GM18909 (cell line): ENCODE measurements at regions not wholly inside any gene's neighbourhood (a gene's known extent, or its start where the extent isn't known, plus 50 kb on each side); places are given as distances from the start of the nearest gene placed in this dataset.

Source experiments
- ATAC-seq: cut with Tn5 transposase; IDR thresholded peaks from one replicate; pipeline ENCODE4 v1.9.1; 2021; ENCODE audit warnings: mild to moderate bottlenecking; ENCODE audit not compliant: unreplicated experiment, poor library complexity

- ATAC-seq, result no peak
These were observed 973.1 kb downstream of the TMEM182 start for GRCh38 chr2:103734911-103735310.

DNA sequence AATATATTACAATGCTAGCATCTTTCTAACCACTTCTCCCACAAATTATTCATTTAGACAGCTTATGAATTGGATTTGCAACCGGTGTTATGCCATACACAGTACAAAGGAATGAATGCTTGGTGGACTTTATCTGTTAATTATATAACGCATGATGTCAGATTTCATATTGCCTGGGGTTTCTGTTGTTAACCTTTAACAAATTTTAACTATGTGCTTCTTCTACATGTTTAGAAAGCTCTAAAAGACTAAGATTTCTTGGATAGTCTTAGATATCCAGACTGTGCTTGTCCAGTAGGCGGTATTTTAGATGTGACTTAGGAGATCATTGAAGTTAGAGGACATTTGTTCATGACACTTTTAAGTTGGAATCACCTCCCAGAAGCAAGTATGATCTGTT is 976.3 kb downstream of the TMEM182 start:
- ATAC-seq, result no peak

DNA sequence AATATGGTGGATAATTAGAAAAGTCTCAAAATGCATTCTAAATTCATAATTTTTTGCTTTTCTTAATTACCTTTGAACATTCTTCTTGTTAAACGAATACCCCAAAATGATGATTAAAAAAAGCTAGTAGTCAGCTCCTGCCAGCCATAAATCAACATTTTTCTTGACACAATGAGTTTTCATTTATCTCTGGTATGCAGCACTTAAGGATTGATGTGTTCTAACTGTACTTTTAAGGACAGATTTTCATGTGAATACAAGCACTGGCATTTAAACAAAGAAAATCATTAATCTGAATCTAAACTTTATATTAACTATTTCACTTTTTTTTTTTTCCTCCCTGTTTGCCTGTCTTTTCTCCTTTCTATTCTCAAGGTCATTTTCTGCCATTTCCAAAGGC is 976.8 kb downstream of the TMEM182 start:
- ATAC-seq, result no peak

DNA sequence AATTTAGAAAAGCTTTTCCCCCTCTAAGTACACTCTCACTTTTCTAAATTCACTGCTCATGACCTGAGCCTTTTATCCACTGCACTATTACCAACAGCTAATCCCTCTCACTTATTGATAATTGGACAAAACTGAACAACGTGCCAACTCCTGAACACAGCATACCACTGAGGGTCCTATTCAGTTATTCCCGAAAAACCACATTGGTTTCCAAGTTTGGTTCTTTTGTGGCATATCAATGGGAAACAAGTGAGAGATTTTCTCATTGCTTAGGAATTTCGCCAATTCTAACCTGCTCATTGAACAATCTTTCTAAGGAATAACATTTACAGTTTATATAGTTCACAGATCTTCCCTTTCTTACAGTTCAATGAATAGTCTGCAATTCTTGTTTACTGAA is 977.4 kb downstream of the TMEM182 start:
- no peak for ATAC-seq

DNA sequence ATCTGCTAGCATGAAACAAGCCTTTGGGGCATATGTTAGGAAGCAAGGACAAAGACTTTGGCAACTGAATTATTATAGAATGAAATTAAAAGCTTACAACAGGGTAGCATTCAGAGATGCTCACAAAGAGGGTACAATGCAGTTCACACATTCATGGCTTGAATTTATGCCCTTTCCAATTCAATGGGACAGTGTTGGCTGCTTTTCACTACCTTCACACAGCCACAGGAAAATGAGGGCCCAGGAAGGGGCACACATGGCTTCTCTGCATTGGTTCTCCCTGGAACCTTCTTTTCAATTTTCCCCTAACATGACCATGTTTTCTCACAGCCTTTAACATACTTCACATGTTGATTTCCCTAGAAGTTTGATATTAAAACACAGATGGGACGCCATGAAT is 978.1 kb downstream of the TMEM182 start:
- no peak for ATAC-seq

DNA sequence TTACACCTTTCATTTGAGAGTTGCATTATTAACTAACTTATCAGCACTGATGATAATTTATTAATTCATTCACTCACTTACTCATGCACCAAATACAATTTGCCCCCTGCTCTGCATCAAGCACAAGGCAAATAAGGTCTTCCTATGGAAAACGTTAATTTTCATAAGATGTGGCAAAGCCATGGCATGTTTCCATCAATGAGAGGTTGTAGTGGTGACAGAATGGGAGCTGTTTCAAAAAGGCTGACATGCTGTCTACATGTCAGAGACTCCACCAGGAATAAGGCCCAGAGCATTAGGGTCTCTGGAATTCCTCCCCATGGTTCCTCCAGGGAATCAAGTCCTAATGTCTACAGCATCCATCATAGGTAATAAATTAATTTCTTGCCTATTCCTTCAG is 978.8 kb downstream of the TMEM182 start:
- ATAC-seq, result no peak

- no peak for ATAC-seq
These were observed 981.4 kb downstream of the TMEM182 start for GRCh38 chr2:103743195-103743594.

GRCh38 chr2:103754530-103754929 is 992.7 kb downstream of the TMEM182 start:
- ATAC-seq, result no peak

GRCh38 chr2:103773884-103774283 is 1012.1 kb downstream of the TMEM182 start:
- ATAC-seq, result no peak

GRCh38 chr2:103780088-103780702 is 1018.4 kb downstream of the TMEM182 start:
- no peak for ATAC-seq

DNA sequence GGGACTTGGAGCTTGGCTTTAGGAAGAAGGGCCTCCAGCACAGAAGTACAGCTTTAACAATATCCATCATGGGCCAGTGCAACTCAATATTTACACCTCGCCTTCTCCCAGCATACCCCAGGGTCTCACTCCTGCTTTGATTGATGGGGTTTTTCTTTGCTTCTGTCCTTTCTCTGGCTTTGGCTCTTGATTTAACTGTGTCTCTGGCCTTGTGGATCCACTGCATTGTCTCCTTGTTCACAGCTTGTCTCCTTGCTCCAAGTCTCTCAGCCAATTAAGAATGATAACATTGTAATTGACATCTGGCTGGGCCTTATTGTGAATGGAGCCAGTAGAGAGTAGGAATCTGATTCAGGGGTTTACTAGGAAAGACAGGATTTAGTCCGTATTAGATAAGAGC is 1019.5 kb downstream of the TMEM182 start:
- no peak for ATAC-seq

- no peak for ATAC-seq
These were observed 1022.4 kb downstream of the TMEM182 start for GRCh38 chr2:103784261-103784660.

DNA sequence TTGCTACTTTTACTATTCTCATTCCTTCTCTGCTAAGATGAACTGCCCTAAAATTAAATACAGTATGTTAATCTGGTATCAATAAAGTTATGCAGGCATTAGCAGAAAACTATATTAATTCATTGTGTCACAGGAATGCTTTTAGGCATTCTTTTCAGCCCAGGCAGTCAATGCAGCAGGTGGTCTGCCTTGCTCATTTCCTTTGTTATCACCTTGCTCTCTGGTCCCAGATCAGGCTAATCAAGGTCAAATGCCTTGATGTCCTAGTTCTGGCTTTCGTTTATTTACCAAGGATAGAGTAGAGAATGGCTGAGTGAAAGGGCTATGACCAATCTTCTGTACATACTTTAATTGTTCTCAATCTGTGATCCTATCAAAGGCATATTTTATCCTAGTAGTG is 1023.6 kb downstream of the TMEM182 start:
- ATAC-seq, result no peak

DNA sequence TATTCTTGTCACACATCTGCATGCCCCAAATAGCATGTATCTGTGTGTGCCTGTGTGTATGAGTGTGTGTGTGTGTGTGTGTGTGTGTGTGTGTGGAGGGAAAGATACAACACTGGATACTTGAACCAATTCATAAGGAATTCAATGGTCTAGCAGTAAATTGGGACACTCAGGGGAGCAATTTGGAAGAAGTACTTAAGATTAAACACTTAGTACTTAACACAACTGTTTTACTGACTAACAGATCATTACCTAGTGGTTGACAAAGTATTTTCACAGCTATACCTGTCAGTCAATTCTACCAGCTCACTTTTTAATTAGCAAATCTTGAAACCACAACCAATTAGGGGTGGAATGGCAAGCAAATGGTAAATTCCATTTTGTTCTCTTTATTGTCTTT is 1024.1 kb downstream of the TMEM182 start:
- no peak for ATAC-seq

GRCh38 chr2:103788389-103788788 is 1026.6 kb downstream of the TMEM182 start:
- no peak for ATAC-seq

DNA sequence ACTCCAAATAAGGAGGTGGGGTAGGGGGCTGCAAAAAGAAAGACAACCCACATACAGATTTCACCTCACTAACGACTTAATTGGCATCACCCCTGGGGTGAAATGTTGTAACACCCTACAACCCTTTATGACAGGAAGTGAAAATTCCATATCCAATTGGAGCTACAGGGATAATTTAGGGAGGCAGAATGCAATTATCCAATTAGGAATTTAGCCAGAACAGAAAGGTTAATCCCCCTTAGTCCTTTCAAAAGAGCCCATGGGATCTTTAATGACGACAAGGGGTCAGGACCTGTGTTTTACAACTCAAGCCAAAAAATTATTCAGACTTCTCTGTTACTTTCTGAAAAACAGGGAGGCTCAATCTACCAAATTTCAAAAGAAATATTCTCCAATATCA is 1027.1 kb downstream of the TMEM182 start:
- no peak for ATAC-seq

- no peak for ATAC-seq
These were observed 1027.7 kb downstream of the TMEM182 start for GRCh38 chr2:103789381-103790095.

- no peak for ATAC-seq
These were observed 1030.2 kb downstream of the TMEM182 start for GRCh38 chr2:103792042-103792441.

GRCh38 chr2:103798291-103798690 is 1036.5 kb downstream of the TMEM182 start:
- no peak for ATAC-seq

DNA sequence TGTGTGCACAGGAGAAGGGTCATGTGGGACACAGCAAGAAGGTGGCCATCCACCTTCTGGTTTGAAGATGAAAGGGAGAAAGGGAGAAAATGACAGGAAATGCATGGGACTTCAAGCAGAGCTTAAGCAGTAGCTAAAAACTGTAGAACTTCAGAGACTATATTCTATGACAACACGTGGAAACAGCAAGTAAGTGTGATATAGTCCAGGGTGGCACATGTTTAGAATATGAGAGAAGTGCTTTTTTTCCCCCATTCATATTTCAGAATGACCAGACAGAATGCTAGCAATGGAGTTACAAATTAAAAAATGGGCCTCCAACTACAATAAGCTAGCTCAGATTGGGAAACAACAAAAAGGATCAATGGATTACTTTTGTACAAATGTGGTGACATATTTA is 1042.2 kb downstream of the TMEM182 start:
- no peak for ATAC-seq

DNA sequence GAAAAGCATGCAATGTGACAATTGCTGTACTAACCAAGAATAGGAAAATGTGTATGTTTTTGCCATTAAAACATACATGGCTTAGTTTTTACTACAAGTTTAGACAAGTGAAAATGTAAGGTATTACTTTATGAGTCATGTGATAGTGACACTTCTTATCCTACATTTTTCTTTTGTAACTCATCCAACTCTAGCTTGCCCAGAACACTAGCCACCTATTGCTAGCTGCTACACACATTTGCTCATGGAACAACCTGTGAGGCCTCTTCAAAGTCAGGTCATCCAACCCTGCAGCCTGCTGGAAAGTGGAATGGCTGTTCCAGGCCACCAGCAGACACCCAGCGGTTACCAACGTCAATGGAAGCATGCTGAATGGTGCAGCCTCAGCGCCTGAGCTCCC is 1043.9 kb downstream of the TMEM182 start:
- ATAC-seq, result no peak

GRCh38 chr2:103808814-103809213 is 1045.1 kb upstream of the POU3F3 start:
- ATAC-seq, result no peak
